Liver (tissue), 3 donors: ENCODE measurements at regions not wholly inside any gene's neighbourhood (a gene's known extent, or its start where the extent isn't known, plus 50 kb on each side); places are given as distances from the start of the nearest gene placed in this dataset.

Experiments
- JUND ChIP-seq, 2 donors: IDR thresholded peaks; 2 replicates each; pipeline ENCODE4 v1.6.1; 2016; ENCODE audit warnings: antibody characterized with exemption in 2 of 2
- RAD21 ChIP-seq, 2 donors: IDR thresholded peaks; 2 replicates each; pipeline ENCODE4 v1.6.1; 2016; ENCODE audit warnings: antibody characterized with exemption in 2 of 2, mild to moderate bottlenecking in 2 of 2
- TF ChIP-seq, protein P1 (sequence below): fragments of 150-350 bp; IDR thresholded peaks from 2 replicates; pipeline ENCODE4 v1.5.1; 2017; ENCODE audit warnings: improper control_type of control experiment, low read depth, low read length; ENCODE audit not compliant: missing input control
- TF ChIP-seq, protein P2 (sequence below): IDR thresholded peaks from 2 replicates; pipeline ENCODE4 v1.6.1; 2016; ENCODE audit warnings: antibody characterized with exemption
- TF ChIP-seq, protein P3 (sequence below): IDR thresholded peaks from 2 replicates; pipeline ENCODE4 v1.6.1; 2016; ENCODE audit warnings: antibody characterized with exemption
- TF ChIP-seq, protein P4 (sequence below): IDR thresholded peaks from 2 replicates; pipeline ENCODE4 v1.6.1; 2016; ENCODE audit warnings: antibody characterized with exemption, mild to moderate bottlenecking
- TF ChIP-seq, protein P5 (sequence below): IDR thresholded peaks from 2 replicates; pipeline ENCODE4 v1.6.1; 2016; ENCODE audit warnings: antibody characterized with exemption
- donor health status: healthy.
- donor health status: healthy.

DNA sequence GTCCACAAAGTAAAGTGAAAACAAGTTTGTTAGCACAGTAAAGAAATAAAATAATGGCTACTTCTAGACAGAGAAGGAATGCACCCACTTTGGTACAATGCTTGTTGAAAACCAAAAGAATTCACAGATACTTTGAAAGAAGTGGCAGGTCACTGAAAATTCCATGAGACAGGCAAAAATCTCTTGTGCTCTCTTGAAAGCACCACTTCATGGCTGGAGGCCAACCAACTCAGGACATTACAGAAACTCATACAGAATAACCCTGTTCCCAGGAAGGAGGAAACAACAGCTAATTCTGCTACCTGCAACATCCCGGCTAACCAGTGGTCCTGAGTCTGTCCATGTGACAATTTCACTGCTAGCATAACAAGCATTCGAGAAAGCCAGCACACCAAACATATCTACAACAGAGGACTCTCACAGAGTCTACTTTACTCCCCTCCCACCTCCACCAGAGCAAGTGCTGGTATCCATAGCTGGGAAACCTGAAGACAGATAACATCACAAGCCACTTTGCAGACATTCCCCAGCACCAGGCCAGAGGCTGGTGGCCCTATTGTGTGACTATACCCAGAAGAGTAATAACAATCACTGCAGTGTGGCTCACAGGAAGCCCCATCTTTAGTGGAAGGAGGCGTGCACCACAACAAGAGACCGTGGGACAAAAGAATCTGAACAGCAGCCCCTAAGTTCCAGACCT, 255.3 kb upstream of the SLITRK3 start:
- TF ChIP-seq JUND (IDR thresholded peaks at IDR 0.05) (no peak), RAD21 (IDR thresholded peaks at IDR 0.05) (no peak)
- TF ChIP-seq, protein P1, sequence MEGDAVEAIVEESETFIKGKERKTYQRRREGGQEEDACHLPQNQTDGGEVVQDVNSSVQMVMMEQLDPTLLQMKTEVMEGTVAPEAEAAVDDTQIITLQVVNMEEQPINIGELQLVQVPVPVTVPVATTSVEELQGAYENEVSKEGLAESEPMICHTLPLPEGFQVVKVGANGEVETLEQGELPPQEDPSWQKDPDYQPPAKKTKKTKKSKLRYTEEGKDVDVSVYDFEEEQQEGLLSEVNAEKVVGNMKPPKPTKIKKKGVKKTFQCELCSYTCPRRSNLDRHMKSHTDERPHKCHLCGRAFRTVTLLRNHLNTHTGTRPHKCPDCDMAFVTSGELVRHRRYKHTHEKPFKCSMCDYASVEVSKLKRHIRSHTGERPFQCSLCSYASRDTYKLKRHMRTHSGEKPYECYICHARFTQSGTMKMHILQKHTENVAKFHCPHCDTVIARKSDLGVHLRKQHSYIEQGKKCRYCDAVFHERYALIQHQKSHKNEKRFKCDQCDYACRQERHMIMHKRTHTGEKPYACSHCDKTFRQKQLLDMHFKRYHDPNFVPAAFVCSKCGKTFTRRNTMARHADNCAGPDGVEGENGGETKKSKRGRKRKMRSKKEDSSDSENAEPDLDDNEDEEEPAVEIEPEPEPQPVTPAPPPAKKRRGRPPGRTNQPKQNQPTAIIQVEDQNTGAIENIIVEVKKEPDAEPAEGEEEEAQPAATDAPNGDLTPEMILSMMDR: no peak
- TF ChIP-seq, protein P2, sequence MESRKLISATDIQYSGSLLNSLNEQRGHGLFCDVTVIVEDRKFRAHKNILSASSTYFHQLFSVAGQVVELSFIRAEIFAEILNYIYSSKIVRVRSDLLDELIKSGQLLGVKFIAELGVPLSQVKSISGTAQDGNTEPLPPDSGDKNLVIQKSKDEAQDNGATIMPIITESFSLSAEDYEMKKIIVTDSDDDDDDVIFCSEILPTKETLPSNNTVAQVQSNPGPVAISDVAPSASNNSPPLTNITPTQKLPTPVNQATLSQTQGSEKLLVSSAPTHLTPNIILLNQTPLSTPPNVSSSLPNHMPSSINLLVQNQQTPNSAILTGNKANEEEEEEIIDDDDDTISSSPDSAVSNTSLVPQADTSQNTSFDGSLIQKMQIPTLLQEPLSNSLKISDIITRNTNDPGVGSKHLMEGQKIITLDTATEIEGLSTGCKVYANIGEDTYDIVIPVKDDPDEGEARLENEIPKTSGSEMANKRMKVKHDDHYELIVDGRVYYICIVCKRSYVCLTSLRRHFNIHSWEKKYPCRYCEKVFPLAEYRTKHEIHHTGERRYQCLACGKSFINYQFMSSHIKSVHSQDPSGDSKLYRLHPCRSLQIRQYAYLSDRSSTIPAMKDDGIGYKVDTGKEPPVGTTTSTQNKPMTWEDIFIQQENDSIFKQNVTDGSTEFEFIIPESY: no peak
- TF ChIP-seq, protein P3, sequence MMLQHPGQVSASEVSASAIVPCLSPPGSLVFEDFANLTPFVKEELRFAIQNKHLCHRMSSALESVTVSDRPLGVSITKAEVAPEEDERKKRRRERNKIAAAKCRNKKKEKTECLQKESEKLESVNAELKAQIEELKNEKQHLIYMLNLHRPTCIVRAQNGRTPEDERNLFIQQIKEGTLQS: no peak
- TF ChIP-seq, protein P4, sequence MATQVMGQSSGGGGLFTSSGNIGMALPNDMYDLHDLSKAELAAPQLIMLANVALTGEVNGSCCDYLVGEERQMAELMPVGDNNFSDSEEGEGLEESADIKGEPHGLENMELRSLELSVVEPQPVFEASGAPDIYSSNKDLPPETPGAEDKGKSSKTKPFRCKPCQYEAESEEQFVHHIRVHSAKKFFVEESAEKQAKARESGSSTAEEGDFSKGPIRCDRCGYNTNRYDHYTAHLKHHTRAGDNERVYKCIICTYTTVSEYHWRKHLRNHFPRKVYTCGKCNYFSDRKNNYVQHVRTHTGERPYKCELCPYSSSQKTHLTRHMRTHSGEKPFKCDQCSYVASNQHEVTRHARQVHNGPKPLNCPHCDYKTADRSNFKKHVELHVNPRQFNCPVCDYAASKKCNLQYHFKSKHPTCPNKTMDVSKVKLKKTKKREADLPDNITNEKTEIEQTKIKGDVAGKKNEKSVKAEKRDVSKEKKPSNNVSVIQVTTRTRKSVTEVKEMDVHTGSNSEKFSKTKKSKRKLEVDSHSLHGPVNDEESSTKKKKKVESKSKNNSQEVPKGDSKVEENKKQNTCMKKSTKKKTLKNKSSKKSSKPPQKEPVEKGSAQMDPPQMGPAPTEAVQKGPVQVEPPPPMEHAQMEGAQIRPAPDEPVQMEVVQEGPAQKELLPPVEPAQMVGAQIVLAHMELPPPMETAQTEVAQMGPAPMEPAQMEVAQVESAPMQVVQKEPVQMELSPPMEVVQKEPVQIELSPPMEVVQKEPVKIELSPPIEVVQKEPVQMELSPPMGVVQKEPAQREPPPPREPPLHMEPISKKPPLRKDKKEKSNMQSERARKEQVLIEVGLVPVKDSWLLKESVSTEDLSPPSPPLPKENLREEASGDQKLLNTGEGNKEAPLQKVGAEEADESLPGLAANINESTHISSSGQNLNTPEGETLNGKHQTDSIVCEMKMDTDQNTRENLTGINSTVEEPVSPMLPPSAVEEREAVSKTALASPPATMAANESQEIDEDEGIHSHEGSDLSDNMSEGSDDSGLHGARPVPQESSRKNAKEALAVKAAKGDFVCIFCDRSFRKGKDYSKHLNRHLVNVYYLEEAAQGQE: no peak
- TF ChIP-seq, protein P5, sequence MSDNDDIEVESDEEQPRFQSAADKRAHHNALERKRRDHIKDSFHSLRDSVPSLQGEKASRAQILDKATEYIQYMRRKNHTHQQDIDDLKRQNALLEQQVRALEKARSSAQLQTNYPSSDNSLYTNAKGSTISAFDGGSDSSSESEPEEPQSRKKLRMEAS: no peak
